ENCODE measurements at regions not wholly inside any gene's neighbourhood (a gene's known extent, or its start where the extent isn't known, plus 50 kb on each side); places are given as distances from the start of the nearest gene placed in this dataset.
A peak's percentile ranks its signal among the peaks of the same experiment; 100 is the strongest.

GRCh38 chr1:184141361-184141880, 89.9 kb downstream of the TSEN15 start:
- POLR2A ChIA-PET: no interaction called here
- Mint-ChIP-seq H3K36me3 (no peaks in the 10 kb centered on the region), H3K4me1 (no peaks in the 10 kb centered on the region), H3K9me3 (peaks cover 3% of the 10 kb centered on the region), H3K27me3 (peaks cover 4% of the 10 kb centered on the region), H3K27ac (no peak overlapping the region), H3K4me3 (no peak overlapping the region)
- DNase-seq (no peak), ATAC-seq (ENCODE audit: low read depth) (no peak)

DNA sequence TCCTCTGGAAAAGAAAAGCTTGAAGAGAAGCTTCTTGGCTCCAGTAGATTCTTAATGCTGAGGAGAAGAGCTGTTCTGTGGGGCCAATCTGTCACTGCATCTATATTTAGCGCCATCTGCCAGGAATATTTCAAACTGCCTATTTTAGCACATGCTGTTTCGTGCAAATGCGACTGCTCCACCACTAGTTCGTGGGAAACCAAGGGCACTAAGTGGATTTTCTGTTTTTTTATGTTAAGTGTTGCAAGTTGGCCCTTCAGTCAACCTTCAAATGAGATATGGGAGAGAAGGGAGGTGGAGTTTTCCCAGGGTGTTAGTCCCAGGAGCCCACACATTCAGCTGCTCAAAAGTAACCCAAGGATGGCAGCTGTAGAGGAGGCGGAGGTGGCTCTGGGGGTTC, 91.9 kb downstream of the TSEN15 start:
- DNase-seq (no peak), ATAC-seq (ENCODE audit: low read depth) (no peak)
- H3K4me1 Mint-ChIP-seq: no peaks in the 10 kb centered on the region
- H3K4me3 Mint-ChIP-seq: no peak overlapping the region
- POLR2A ChIA-PET: no interaction called here
- H3K36me3 Mint-ChIP-seq: no peaks in the 10 kb centered on the region
- H3K27ac Mint-ChIP-seq: no peak overlapping the region
- H3K9me3 Mint-ChIP-seq: no peaks in the 10 kb centered on the region
- peaks cover 7% of the 10 kb centered on the region for H3K27me3 Mint-ChIP-seq

DNA sequence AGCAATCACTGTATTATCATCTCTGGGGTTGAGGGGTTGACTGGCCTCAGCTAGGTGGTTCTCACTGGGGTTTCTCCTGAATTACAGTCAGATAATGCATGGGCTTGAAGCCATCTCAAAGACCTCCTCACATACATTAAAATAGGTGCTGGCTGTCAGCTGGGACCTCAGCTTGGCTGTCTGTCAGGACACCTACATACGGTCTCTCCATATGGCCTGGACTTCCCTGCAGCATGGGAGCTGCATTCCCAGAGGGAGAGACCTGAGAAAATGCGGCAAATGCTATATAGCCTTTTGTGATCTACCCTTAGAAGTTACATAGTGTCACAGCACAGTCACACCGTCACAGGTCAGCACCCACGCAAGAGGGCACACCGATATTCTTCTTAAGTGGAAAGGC, 93.6 kb downstream of the TSEN15 start:
- Mint-ChIP-seq H3K27ac (no peak overlapping the region), H3K9me3 (no peaks in the 10 kb centered on the region), H3K4me3 (no peak overlapping the region), H3K4me1 (no peaks in the 10 kb centered on the region), H3K36me3 (no peaks in the 10 kb centered on the region), H3K27me3 (peaks cover 7% of the 10 kb centered on the region)
- DNase-seq (no peak), ATAC-seq (ENCODE audit: low read depth) (no peak)
- POLR2A ChIA-PET: no interaction called here

GRCh38 chr1:184146202-184146601, 94.7 kb downstream of the TSEN15 start:
- Mint-ChIP-seq H3K9me3 (no peaks in the 10 kb centered on the region), H3K36me3 (no peaks in the 10 kb centered on the region), H3K4me3 (no peak overlapping the region), H3K27me3 (peaks cover 12% of the 10 kb centered on the region), H3K4me1 (no peaks in the 10 kb centered on the region), H3K27ac (no peak overlapping the region)
- POLR2A ChIA-PET: no interaction called here
- ATAC-seq (ENCODE audit: low read depth) (no peak), DNase-seq (no peak)

- ATAC-seq (ENCODE audit: low read depth): no peak
- Mint-ChIP-seq H3K27ac (no peak overlapping the region), H3K4me1 (peaks cover 9% of the 10 kb centered on the region), H3K36me3 (peaks cover 1% of the 10 kb centered on the region), H3K4me3 (no peak overlapping the region), H3K9me3 (no peaks in the 10 kb centered on the region), H3K27me3 (peaks cover 30% of the 10 kb centered on the region)
- POLR2A ChIA-PET: no interaction called here
- no peak for DNase-seq
Observed at GRCh38 chr1:184150776-184151531, 99.4 kb downstream of the TSEN15 start.

DNA sequence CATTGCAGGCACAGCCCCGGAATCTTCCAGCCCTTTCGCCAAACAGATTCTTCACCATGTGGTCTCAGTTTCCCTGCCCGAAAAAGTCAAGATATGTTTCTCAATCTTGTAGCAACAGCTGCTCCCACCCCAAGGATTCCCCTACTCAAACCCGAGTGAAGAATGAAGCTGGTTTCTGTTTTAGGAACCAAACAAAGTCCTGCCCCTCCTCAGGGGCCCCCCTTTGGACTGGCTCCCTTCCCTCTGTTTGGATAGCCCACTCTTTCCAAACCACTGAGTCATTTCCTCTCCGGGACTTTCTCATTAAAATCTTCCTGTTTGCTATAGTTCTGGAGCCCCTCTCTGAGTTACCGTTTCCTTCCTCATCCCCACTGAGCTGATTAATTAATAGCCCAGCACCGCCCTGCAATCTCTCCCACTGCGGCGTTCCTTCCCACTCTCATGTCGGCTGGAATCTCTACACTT, 100.9 kb downstream of the TSEN15 start:
- no peaks in the 10 kb centered on the region for H3K9me3 Mint-ChIP-seq
- H3K27me3 Mint-ChIP-seq: peaks cover 30% of the 10 kb centered on the region
- peaks cover 9% of the 10 kb centered on the region for H3K4me1 Mint-ChIP-seq
- DNase-seq: no peak
- POLR2A ChIA-PET: no interaction called here
- H3K27ac Mint-ChIP-seq: no peak overlapping the region
- no peak for ATAC-seq (ENCODE audit: low read depth)
- H3K36me3 Mint-ChIP-seq: peaks cover 1% of the 10 kb centered on the region
- peak overlapping the region; percentile 64 for H3K4me3 Mint-ChIP-seq

DNA sequence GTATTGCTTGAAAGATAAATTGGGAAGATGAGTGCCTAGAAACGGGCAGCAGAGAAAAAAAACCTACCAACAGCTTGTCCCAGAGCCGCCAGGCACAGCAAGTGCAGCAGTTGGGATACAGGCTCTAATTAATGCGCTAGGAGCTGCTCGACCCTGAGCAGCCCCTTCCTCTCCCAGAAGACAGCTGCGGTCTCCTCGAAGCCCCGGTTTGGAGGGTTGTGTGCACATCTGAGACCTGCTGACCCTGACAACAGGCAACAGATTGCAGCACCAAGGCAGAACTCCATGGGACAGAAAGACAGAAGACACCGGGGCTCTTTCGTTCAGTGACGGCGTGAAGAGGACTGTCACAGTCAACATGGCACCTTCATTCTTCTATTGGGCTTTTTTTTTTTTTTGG, 101.4 kb downstream of the TSEN15 start:
- Mint-ChIP-seq H3K27ac (no peak overlapping the region), H3K9me3 (no peaks in the 10 kb centered on the region), H3K27me3 (peaks cover 27% of the 10 kb centered on the region), H3K4me1 (peaks cover 9% of the 10 kb centered on the region), H3K4me3 (peak overlapping the region; percentile 64), H3K36me3 (peaks cover 1% of the 10 kb centered on the region)
- no peak for DNase-seq
- ATAC-seq (ENCODE audit: low read depth): no peak
- POLR2A ChIA-PET: no interaction called here

DNA sequence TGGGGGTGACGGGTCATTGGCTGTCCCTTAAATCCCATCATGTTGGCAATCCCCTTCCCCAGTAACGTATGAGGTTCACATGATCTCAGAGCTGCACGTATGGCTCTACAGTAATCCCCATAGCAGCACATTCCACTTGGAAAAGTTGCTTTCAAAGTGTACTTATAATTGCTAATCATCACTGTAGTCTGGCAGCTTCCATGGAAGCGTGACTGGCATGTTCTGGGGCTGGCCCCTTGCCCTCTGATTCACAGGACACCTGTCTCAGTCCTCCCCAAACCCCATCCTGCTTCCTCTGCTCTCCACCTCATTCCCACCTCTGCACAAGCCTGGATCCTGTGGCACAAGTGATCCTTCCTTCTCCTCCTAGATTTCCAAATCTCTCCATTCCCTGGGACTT, 102.2 kb downstream of the TSEN15 start:
- POLR2A ChIA-PET: no interaction called here
- peaks cover 1% of the 10 kb centered on the region for H3K36me3 Mint-ChIP-seq

DNA sequence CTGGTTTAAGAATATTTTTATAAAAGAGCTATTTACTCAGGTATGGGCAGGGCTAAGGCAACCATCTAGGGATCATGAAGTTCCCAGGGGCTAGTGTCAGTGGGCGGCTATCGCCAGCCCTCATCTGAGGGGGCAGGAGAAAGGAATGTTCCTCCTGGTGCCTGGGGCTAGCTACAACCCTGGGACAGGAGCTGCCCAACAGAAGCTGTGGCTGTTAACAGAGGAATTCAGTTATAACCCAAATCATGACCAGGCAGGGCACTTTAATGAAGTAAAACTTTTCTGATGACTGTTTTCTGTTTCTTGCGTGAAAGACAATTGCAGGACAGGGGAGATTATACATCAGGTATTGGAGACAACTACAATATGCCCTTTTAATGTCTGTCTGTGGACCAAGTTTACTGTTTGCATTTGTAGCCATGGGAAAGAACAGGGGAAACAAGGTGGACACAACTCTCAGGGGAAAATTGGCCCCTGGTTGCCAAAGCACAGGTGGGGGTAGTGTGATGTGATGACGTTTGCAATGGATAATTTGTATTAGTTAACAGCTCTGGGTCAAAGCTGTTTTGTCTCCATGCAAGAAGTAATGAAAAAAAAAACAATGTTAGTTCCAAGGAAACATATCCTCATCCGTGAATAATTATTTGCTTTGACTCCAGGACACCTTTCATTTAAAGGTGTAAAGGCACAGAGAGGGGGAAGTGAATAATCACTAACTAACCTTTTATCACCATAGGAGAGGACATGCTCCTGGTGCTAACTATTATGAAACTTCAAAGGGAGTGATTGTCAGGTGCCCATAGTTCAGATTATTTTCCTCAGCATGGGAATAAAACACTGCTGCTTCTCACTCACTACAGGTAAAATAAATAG, 105.2 kb downstream of the TSEN15 start:
- Mint-ChIP-seq H3K36me3 (peaks cover 1% of the 10 kb centered on the region), H3K9me3 (no peaks in the 10 kb centered on the region), H3K4me3 (no peak overlapping the region), H3K27ac (no peak overlapping the region), H3K27me3 (peaks cover 18% of the 10 kb centered on the region), H3K4me1 (peaks cover 9% of the 10 kb centered on the region)
- no peak for DNase-seq
- POLR2A ChIA-PET: no interaction called here
- ATAC-seq (ENCODE audit: low read depth): no peak

More for the DNA sequence above, 102.2 kb downstream of the TSEN15 start:
- Mint-ChIP-seq H3K4me1 (peaks cover 9% of the 10 kb centered on the region), H3K27me3 (peaks cover 27% of the 10 kb centered on the region), H3K9me3 (no peaks in the 10 kb centered on the region), H3K27ac (no peak overlapping the region), H3K4me3 (no peak overlapping the region)
- ATAC-seq (ENCODE audit: low read depth) (no peak), DNase-seq (no peak)

DNA sequence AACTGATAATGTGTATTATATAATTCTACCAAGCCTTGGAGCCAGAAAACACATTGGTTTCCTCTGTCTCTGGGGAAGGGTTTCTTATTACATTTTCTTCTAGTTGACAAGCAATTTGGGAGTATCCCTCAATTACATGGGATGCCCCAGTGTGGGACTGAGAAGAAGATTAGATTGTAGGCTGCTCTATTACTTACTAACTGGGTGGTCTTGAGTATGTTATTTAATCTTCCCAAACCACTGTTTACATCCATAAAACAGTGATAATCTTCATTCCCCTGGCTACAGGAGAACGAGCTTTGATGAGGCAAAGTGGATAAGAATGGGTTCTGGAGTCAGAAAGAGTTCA, 105.8 kb downstream of the TSEN15 start:
- Mint-ChIP-seq H3K36me3 (peaks cover 1% of the 10 kb centered on the region), H3K27me3 (peaks cover 12% of the 10 kb centered on the region), H3K4me3 (no peak overlapping the region), H3K4me1 (peaks cover 4% of the 10 kb centered on the region), H3K27ac (no peak overlapping the region), H3K9me3 (no peaks in the 10 kb centered on the region)
- ATAC-seq (ENCODE audit: low read depth): no peak
- DNase-seq: no peak
- POLR2A ChIA-PET: no interaction called here

DNA sequence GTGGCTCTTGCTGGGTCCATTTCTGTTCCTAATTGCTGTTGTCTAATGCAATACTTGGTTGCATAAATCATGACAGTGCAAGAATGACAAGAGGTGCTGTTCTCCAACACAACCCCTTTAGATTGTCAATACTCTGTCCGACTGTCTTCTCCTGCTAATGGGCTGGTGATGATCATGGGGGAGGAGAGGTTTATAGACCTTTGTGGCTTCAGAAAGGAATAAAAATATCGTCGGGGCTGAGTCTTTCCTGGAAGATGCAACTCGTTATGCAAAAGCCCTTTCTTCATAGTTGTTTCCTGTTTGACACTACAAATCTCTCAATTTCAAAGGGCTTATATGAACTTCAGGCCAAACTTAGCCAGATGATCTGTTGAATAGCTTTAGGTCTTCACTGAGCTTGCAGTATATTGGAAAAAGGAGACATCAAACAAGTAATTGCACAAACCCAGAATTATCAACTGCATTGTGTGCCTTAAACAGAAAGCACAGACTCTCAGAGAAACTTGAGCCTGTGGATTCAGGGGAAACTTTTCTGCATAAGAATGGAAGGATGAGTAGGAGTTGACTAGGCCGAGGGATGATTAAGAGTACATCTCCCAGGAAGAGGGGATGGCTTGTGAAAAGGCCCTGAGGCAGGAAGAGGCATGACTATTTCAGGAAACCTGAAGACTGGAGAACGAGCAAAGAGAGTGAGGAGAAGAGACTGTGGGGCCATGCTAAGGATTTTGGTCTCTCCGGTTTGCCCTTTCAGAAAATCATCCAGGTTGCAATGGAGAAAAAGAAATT, 107.6 kb downstream of the TSEN15 start:
- Mint-ChIP-seq H3K27me3 (peaks cover under 1% of the 10 kb centered on the region), H3K4me1 (no peaks in the 10 kb centered on the region), H3K27ac (no peak overlapping the region), H3K9me3 (no peaks in the 10 kb centered on the region), H3K36me3 (no peaks in the 10 kb centered on the region), H3K4me3 (no peak overlapping the region)
- ATAC-seq (ENCODE audit: low read depth) (no peak), DNase-seq (no peak)
- POLR2A ChIA-PET: no interaction called here

DNA sequence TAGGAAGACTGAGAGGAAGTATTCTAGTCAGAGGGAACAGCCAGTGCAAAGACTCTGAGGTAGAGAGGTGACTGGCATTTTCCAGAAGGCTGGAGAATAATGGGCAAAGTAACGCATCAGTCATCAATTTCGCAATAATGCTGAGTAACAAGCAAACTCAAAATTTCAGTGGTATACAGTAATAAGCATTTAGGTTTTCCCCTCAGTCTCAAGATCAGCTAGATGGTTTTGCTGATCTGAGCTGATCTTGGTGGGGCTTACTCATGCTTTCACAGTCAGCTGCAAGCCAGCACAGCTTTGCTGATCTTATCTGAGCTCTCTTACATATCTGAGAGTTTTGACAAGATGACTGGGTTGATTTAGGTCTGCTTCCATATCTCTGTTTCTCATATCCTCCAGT, 108.7 kb downstream of the TSEN15 start:
- Mint-ChIP-seq H3K27ac (no peak overlapping the region), H3K36me3 (no peaks in the 10 kb centered on the region), H3K4me1 (peaks cover under 1% of the 10 kb centered on the region), H3K4me3 (no peak overlapping the region), H3K27me3 (no peaks in the 10 kb centered on the region), H3K9me3 (peaks cover under 1% of the 10 kb centered on the region)
- POLR2A ChIA-PET: no interaction called here
- DNase-seq (no peak), ATAC-seq (ENCODE audit: low read depth) (no peak)

DNA sequence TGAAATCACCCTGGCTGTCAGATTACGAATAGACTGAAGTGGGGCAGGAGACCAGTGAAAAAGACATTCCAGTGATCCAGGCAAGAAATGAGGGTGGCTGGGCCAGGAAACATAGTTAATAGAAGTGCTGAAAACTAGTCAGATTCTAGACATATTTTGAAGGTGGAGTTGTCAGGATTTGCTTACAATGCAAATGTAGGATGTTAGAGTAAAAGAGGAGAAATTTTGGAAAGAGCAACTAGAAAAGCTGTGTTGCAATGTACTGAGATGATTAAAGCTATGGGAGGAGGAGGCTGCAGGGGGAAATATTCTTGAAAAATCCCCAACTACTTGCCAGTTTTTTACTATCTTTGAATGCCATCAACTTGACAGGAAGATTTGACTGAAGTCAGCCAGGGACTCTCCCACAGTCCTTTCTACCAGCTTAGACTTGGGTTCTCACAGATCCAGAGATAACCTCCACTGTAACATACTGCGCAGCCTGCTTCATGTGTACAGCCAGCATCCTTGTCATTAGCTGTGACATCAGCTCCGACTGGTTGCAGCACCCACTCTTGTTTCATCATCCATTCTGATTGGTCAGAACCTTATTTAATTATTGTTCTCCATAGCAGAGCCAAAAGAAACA, 109.7 kb downstream of the TSEN15 start:
- POLR2A ChIA-PET: no interaction called here
- no peak overlapping the region for H3K4me3 Mint-ChIP-seq
- H3K27me3 Mint-ChIP-seq: peaks cover 4% of the 10 kb centered on the region
- DNase-seq (no peak), ATAC-seq (ENCODE audit: low read depth) (no peak)
- peaks cover 1% of the 10 kb centered on the region for H3K9me3 Mint-ChIP-seq
- peaks cover 1% of the 10 kb centered on the region for H3K4me1 Mint-ChIP-seq
- no peak overlapping the region for H3K27ac Mint-ChIP-seq
- no peaks in the 10 kb centered on the region for H3K36me3 Mint-ChIP-seq

Measured in activated naive CD8-positive, alpha-beta T cell treated with anti-CD3 and anti-CD28 coated beads, Interleukin-2, amount 10 ng/mL, durations not matched to agents 7 days and 5 days (primary cell).